ENCODE measurements at regions not wholly inside any gene's neighbourhood (a gene's known extent, or its start where the extent isn't known, plus 50 kb on each side); places are given as distances from the start of the nearest gene placed in this dataset.

GRCh38 chr9:29176231-29176630 is 1603.0 kb upstream of the C9orf72 start:
- ATAC-seq (no peak), DNase-seq (ENCODE audit: low read depth, low spot score) (no peak)
- Histone ChIP-seq H3K9ac (ENCODE audit: low read length) (no peak overlapping the region), H3K27me3 (ENCODE audit: insufficient read depth, low read length) (no peaks in the 10 kb centered on the region), H3K9me2 (ENCODE audit: insufficient read depth) (no peaks in the 10 kb centered on the region), H2AFZ (ENCODE audit: low read depth, low read length, poor library complexity, severe bottlenecking) (no peak overlapping the region), H3K4me3 (replicated peaks in 1 of 2; ENCODE audit: low read depth in 1 of 2, low read length in 2 of 2) (no peak overlapping the region), H3K4me1 (ENCODE audit: control insufficient read depth in 1 of 2, insufficient read depth in 2 of 2, low read length in 2 of 2) (no peaks in the 10 kb centered on the region), H3K27ac (ENCODE audit: low read depth, low read length) (no peak overlapping the region), H4K20me1 (ENCODE audit: insufficient read depth) (no peaks in the 10 kb centered on the region), H3K79me2 (ENCODE audit: insufficient read depth, low read length) (no peaks in the 10 kb centered on the region), H3K9me3 (ENCODE audit: control insufficient read depth in 1 of 2, insufficient read depth in 1 of 2, low read depth in 1 of 2, low read length in 2 of 2) (no peaks in the 10 kb centered on the region), H3K36me3 (ENCODE audit: control insufficient read depth in 1 of 2, insufficient read depth in 2 of 2, low read length in 2 of 2) (no peaks in the 10 kb centered on the region), H3K4me2 (ENCODE audit: low read length) (no peak overlapping the region)
- POLR2A ChIA-PET: no interaction called here
- TF ChIP-seq REST (IDR thresholded peaks at IDR 0.05; ENCODE audit: low read depth) (no peak), EGR1 (IDR thresholded peaks at IDR 0.05; ENCODE audit: low read depth) (no peak), RAD21 (IDR thresholded peaks at IDR 0.05; ENCODE audit: low read depth) (no peak)
- CTCF ChIA-PET: no interaction called here
- RAD21 ChIA-PET (ENCODE audit: low non-redundant PET in 1 of 2, low total read pairs in 2 of 2, uncharacterized antibody in 2 of 2, unreplicated experiment in 2 of 2): no interaction called here
- intact Hi-C loops (cut with micrococcal nuclease): no loop called here
- BruUV-seq (replicated peaks): no TSS peak

GRCh38 chr9:29176786-29177185 is 1603.5 kb upstream of the C9orf72 start:
- BruUV-seq (replicated peaks): no TSS peak
- TF ChIP-seq MAX (IDR thresholded peaks at IDR 0.05): no peak
- TF ChIP-seq EZH2phosphoT487 (IDR thresholded peaks at IDR 0.05; ENCODE audit: borderline replicate concordance): no peak
- TF ChIP-seq POLR2AphosphoS5 (IDR thresholded peaks at IDR 0.05; ENCODE audit: low read depth, low read length): no peak
- TF ChIP-seq ELF1 (IDR thresholded peaks at IDR 0.05; ENCODE audit: borderline replicate concordance, low read depth): no peak
- TF ChIP-seq YY1 (IDR thresholded peaks at IDR 0.05; ENCODE audit: extremely low read depth, insufficient replicate concordance, low read depth, low read length): no peak
- TF ChIP-seq RAD21 (IDR thresholded peaks at IDR 0.05; ENCODE audit: low read depth): no peak
- no peak for TF ChIP-seq SIN3A (IDR thresholded peaks at IDR 0.05; ENCODE audit: low read depth)
- TF ChIP-seq REST (IDR thresholded peaks at IDR 0.05; ENCODE audit: low read depth): no peak
- no peak for TF ChIP-seq TCF7L2 (IDR thresholded peaks at IDR 0.05; ENCODE audit: borderline replicate concordance, extremely low read depth, insufficient read depth, insufficient read length)
- no peak for TF ChIP-seq EZH2 (IDR thresholded peaks at IDR 0.05)
- TF ChIP-seq CBX3 (IDR thresholded peaks at IDR 0.05; ENCODE audit: low read depth): no peak
- no peak for TF ChIP-seq CEBPB (IDR thresholded peaks at IDR 0.05; ENCODE audit: low read depth)
- no peak for TF ChIP-seq ZNF274 (IDR thresholded peaks at IDR 0.05; ENCODE audit: low read depth, low read length)
- no peak for TF ChIP-seq FOSL1 (IDR thresholded peaks at IDR 0.05; ENCODE audit: low read depth)

More at GRCh38 chr9:29176786-29177185, 1603.5 kb upstream of the C9orf72 start:
- Histone ChIP-seq H3K27me3 (ENCODE audit: insufficient read depth, low read length) (no peaks in the 10 kb centered on the region), H3K9me3 (ENCODE audit: control insufficient read depth in 1 of 2, insufficient read depth in 1 of 2, low read depth in 1 of 2, low read length in 2 of 2) (no peaks in the 10 kb centered on the region), H3K4me2 (ENCODE audit: low read length) (no peak overlapping the region), H3K4me3 (replicated peaks in 1 of 2; ENCODE audit: low read depth in 1 of 2, low read length in 2 of 2) (no peak overlapping the region), H3K79me2 (ENCODE audit: insufficient read depth, low read length) (no peaks in the 10 kb centered on the region), H2AFZ (ENCODE audit: low read depth, low read length, poor library complexity, severe bottlenecking) (no peak overlapping the region), H4K20me1 (ENCODE audit: insufficient read depth) (no peaks in the 10 kb centered on the region), H3K4me1 (ENCODE audit: control insufficient read depth in 1 of 2, insufficient read depth in 2 of 2, low read length in 2 of 2) (no peaks in the 10 kb centered on the region), H3K27ac (ENCODE audit: low read depth, low read length) (no peak overlapping the region), H3K36me3 (ENCODE audit: control insufficient read depth in 1 of 2, insufficient read depth in 2 of 2, low read length in 2 of 2) (no peaks in the 10 kb centered on the region), H3K9me2 (ENCODE audit: insufficient read depth) (no peaks in the 10 kb centered on the region), H3K9ac (ENCODE audit: low read length) (no peak overlapping the region)
- RAD21 ChIA-PET (ENCODE audit: low non-redundant PET in 1 of 2, low total read pairs in 2 of 2, uncharacterized antibody in 2 of 2, unreplicated experiment in 2 of 2): no interaction called here
- CTCF ChIA-PET: no interaction called here
- POLR2A ChIA-PET: no interaction called here
- intact Hi-C loops (cut with micrococcal nuclease): no loop called here
- DNase-seq (ENCODE audit: low read depth, low spot score): no peak
- no peak for ATAC-seq
